ENCODE measurements at regions not wholly inside any gene's neighbourhood (a gene's known extent, or its start where the extent isn't known, plus 50 kb on each side); places are given as distances from the start of the nearest gene placed in this dataset.

- no peak overlapping the region for H3K27ac ChIP-seq (ENCODE audit: extremely low read depth, low read depth, low read length)
- H3K9me3 ChIP-seq (ENCODE audit: control insufficient read depth, insufficient read depth, low read depth, low read length) = no peaks in the 10 kb centered on the region
- H3K36me3 ChIP-seq (ENCODE audit: control insufficient read depth in 2 of 2, insufficient read depth in 1 of 2, low read length in 2 of 2) = no peaks in the 10 kb centered on the region
- no peaks in the 10 kb centered on the region for H3K4me1 ChIP-seq (ENCODE audit: control insufficient read depth, insufficient read depth, low read length)
- TF ChIP-seq ZNF792 (tag by site-specific recombination; IDR thresholded peaks at IDR 0.05) (no peak), ZNF121 (tag by site-specific recombination; IDR thresholded peaks at IDR 0.05) (no peak), ZNF10 (tag by site-specific recombination; IDR thresholded peaks at IDR 0.05) (no peak), PRDM1 (tag by site-specific recombination; IDR thresholded peaks at IDR 0.05) (no peak), ZNF274 (IDR thresholded peaks at IDR 0.05; ENCODE audit: low read length) (no peak), ZNF274 (tag by site-specific recombination; IDR thresholded peaks at IDR 0.05; ENCODE audit: borderline replicate concordance) (no peak), TRIM28 (IDR thresholded peaks at IDR 0.05; ENCODE audit: borderline replicate concordance, low read length) (no peak), ZNF571 (tag by site-specific recombination; IDR thresholded peaks at IDR 0.05) (no peak), ZNF843 (tag by site-specific recombination; IDR thresholded peaks at IDR 0.05) (no peak), ZNF654 (tag by site-specific recombination; IDR thresholded peaks at IDR 0.05; ENCODE audit: low read depth) (no peak), ZNF140 (tag by site-specific recombination; IDR thresholded peaks at IDR 0.05) (no peak), MZF1 (tag by site-specific recombination; IDR thresholded peaks at IDR 0.05; ENCODE audit: borderline replicate concordance) (no peak), HOXD13 (CRISPR knock-in tag; IDR thresholded peaks at IDR 0.05; ENCODE audit: borderline replicate concordance) (no peak), ZNF473 (tag by site-specific recombination; IDR thresholded peaks at IDR 0.05) (no peak), ZNF155 (tag by site-specific recombination; IDR thresholded peaks at IDR 0.05) (no peak), ZNF18 (tag by site-specific recombination; IDR thresholded peaks at IDR 0.05) (no peak), ZBTB48 (tag by site-specific recombination; IDR thresholded peaks at IDR 0.05) (no peak), OVOL3 (tag by site-specific recombination; IDR thresholded peaks at IDR 0.05) (no peak)
- TF ChIP-seq, protein P1, sequence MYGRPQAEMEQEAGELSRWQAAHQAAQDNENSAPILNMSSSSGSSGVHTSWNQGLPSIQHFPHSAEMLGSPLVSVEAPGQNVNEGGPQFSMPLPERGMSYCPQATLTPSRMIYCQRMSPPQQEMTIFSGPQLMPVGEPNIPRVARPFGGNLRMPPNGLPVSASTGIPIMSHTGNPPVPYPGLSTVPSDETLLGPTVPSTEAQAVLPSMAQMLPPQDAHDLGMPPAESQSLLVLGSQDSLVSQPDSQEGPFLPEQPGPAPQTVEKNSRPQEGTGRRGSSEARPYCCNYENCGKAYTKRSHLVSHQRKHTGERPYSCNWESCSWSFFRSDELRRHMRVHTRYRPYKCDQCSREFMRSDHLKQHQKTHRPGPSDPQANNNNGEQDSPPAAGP (tag by site-specific recombination; IDR thresholded peaks at IDR 0.05) = no peak
- TF ChIP-seq, protein P2, sequence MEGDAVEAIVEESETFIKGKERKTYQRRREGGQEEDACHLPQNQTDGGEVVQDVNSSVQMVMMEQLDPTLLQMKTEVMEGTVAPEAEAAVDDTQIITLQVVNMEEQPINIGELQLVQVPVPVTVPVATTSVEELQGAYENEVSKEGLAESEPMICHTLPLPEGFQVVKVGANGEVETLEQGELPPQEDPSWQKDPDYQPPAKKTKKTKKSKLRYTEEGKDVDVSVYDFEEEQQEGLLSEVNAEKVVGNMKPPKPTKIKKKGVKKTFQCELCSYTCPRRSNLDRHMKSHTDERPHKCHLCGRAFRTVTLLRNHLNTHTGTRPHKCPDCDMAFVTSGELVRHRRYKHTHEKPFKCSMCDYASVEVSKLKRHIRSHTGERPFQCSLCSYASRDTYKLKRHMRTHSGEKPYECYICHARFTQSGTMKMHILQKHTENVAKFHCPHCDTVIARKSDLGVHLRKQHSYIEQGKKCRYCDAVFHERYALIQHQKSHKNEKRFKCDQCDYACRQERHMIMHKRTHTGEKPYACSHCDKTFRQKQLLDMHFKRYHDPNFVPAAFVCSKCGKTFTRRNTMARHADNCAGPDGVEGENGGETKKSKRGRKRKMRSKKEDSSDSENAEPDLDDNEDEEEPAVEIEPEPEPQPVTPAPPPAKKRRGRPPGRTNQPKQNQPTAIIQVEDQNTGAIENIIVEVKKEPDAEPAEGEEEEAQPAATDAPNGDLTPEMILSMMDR (tag by site-specific recombination; IDR thresholded peaks at IDR 0.05) = no peak
- no peak overlapping the region for H3K4me3 ChIP-seq (ENCODE audit: low read depth, low read length)
- POLR2A ChIA-PET = no interaction called here
- CTCF ChIA-PET = no interaction called here
Observed at GRCh38 chr16:13845232-13845631, 74.7 kb upstream of the ERCC4 start.

- no peaks in the 10 kb centered on the region for H3K36me3 ChIP-seq (ENCODE audit: control insufficient read depth in 2 of 2, insufficient read depth in 1 of 2, low read length in 2 of 2)
- H3K9me3 ChIP-seq (ENCODE audit: control insufficient read depth, insufficient read depth, low read depth, low read length) = no peaks in the 10 kb centered on the region
- H3K4me1 ChIP-seq (ENCODE audit: control insufficient read depth, insufficient read depth, low read length) = no peaks in the 10 kb centered on the region
- no peak overlapping the region for H3K4me3 ChIP-seq (ENCODE audit: low read depth, low read length)
- ChIA-PET POLR2A (no interaction called here), CTCF (interaction anchor here (0.5 kb wide), 2 partner anchors 397 to 907 kb away, joined by 4 to 5 read pairs; no protein-coding TSS in a partner anchor)
- no peak overlapping the region for H3K27ac ChIP-seq (ENCODE audit: extremely low read depth, low read depth, low read length)
- TF ChIP-seq ZSCAN30 (tag by site-specific recombination; IDR thresholded peaks at IDR 0.05) (no peak), ZBTB17 (tag by site-specific recombination; IDR thresholded peaks at IDR 0.05) (no peak), ZNF175 (tag by site-specific recombination; IDR thresholded peaks at IDR 0.05) (no peak), ZNF239 (tag by site-specific recombination; IDR thresholded peaks at IDR 0.05) (no peak), ZNF157 (tag by site-specific recombination; IDR thresholded peaks at IDR 0.05) (no peak), ZNF341 (tag by site-specific recombination; IDR thresholded peaks at IDR 0.05; ENCODE audit: low read depth) (no peak), ZNF48 (tag by site-specific recombination; IDR thresholded peaks at IDR 0.05) (no peak), ZNF785 (tag by site-specific recombination; IDR thresholded peaks at IDR 0.05) (no peak), ZBTB20 (tag by site-specific recombination; IDR thresholded peaks at IDR 0.05) (no peak)
- TF ChIP-seq, protein P3, sequence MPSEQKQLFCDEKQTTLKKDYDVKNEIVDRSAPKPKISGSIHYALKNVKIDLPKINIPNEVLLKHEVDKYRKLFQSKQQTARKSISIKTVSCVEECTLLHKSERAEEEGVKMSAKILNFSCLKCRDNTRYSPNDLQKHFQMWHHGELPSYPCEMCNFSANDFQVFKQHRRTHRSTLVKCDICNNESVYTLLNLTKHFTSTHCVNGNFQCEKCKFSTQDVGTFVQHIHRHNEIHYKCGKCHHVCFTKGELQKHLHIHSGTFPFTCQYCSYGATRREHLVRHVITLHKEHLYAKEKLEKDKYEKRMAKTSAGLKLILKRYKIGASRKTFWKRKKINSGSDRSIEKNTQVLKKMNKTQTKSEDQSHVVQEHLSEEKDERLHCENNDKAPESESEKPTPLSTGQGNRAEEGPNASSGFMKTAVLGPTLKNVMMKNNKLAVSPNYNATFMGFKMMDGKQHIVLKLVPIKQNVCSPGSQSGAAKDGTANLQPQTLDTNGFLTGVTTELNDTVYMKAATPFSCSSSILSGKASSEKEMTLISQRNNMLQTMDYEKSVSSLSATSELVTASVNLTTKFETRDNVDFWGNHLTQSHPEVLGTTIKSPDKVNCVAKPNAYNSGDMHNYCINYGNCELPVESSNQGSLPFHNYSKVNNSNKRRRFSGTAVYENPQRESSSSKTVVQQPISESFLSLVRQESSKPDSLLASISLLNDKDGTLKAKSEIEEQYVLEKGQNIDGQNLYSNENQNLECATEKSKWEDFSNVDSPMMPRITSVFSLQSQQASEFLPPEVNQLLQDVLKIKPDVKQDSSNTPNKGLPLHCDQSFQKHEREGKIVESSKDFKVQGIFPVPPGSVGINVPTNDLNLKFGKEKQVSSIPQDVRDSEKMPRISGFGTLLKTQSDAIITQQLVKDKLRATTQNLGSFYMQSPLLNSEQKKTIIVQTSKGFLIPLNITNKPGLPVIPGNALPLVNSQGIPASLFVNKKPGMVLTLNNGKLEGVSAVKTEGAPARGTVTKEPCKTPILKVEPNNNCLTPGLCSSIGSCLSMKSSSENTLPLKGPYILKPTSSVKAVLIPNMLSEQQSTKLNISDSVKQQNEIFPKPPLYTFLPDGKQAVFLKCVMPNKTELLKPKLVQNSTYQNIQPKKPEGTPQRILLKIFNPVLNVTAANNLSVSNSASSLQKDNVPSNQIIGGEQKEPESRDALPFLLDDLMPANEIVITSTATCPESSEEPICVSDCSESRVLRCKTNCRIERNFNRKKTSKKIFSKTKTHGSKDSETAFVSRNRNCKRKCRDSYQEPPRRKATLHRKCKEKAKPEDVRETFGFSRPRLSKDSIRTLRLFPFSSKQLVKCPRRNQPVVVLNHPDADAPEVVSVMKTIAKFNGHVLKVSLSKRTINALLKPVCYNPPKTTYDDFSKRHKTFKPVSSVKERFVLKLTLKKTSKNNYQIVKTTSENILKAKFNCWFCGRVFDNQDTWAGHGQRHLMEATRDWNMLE (tag by site-specific recombination; conservative IDR thresholded peaks at IDR 0.05; ENCODE audit: low read depth) = no peak
Observed at GRCh38 chr16:13848795-13849194, 71.2 kb upstream of the ERCC4 start.
